GM23338 (cell line): ENCODE measurements at regions not wholly inside any gene's neighbourhood (a gene's known extent, or its start where the extent isn't known, plus 50 kb on each side); places are given as distances from the start of the nearest gene placed in this dataset. TPM values are rescaled to one million over a fixed set of nuclear protein-coding genes. Genes with fewer than 3 reads are reported as not detected.

Experiments
- ATAC-seq: fragments of 200-7000 bp; cut with Tn5 transposase; 3 replicates; pipeline ENCODE4 v1.9.1; 2020
- DNase-seq: peaks from one replicate; pipeline ENCODE4 v3.0.0-alpha.2; 2015; ENCODE audit warnings: low spot score
- H2AFZ ChIP-seq: fragments of 200-600 bp; sonication (generic); 2 replicates; pipeline ENCODE4 v1.8.0; 2016; ENCODE audit warnings: antibody characterized with exemption, mild to moderate bottlenecking, moderate library complexity
- H3F3A ChIP-seq: fragments of 200-600 bp; sonication (generic); replicated peaks from 2 replicates; pipeline ENCODE4 v1.8.0; 2017; ENCODE audit warnings: antibody characterized with exemption, mixed run types, low read depth
- H3K27ac ChIP-seq: fragments of 200-600 bp; sonication (generic); 2 replicates; pipeline ENCODE4 v1.6.1; 2016; ENCODE audit warnings: low read depth
- H3K27me3 ChIP-seq: fragments of 200-600 bp; sonication (generic); 2 replicates; pipeline ENCODE4 v1.8.0; 2016; ENCODE audit warnings: mild to moderate bottlenecking, mixed run types, moderate library complexity; ENCODE audit not compliant: insufficient read depth
- H3K36me3 ChIP-seq: fragments of 200-600 bp; sonication (generic); 2 replicates; pipeline ENCODE4 v1.8.0; 2016; ENCODE audit warnings: mild to moderate bottlenecking; ENCODE audit not compliant: insufficient read depth
- H3K4me1 ChIP-seq: fragments of 200-600 bp; sonication (generic); 2 replicates; pipeline ENCODE4 v1.8.0; 2016; ENCODE audit warnings: mild to moderate bottlenecking, moderate library complexity; ENCODE audit not compliant: insufficient read depth
- H3K4me2 ChIP-seq: fragments of 200-600 bp; sonication (generic); 2 replicates; pipeline ENCODE4 v1.7.1; 2017; ENCODE audit warnings: mixed run types
- H3K4me3 ChIP-seq: fragments of 200-600 bp; sonication (generic); 2 replicates; pipeline ENCODE4 v1.6.1; 2016; ENCODE audit warnings: mixed run types
- H3K79me2 ChIP-seq: fragments of 200-600 bp; sonication (generic); replicated peaks from 2 replicates; pipeline ENCODE4 v1.8.0; 2017; ENCODE audit warnings: mild to moderate bottlenecking; ENCODE audit not compliant: insufficient read depth
- H3K9me2 ChIP-seq: fragments of 200-600 bp; sonication (generic); 2 replicates; pipeline ENCODE4 v1.8.0; 2017; ENCODE audit not compliant: insufficient read depth
- H4K20me1 ChIP-seq: fragments of 200-600 bp; sonication (generic); replicated peaks from 2 replicates; pipeline ENCODE4 v1.8.0; 2017; ENCODE audit warnings: mild to moderate bottlenecking; ENCODE audit not compliant: insufficient read depth
- H3K27ac Mint-ChIP-seq: 2 replicates; pipeline ENCODE4 v1.8.0; 2020; ENCODE audit warnings: inconsistent platforms, mild to moderate bottlenecking, moderate library complexity, mixed read lengths
- H3K27me3 Mint-ChIP-seq: 3 replicates; pipeline ENCODE4 v1.8.0; 2022; ENCODE audit warnings: low read depth, mild to moderate bottlenecking, moderate library complexity, mixed read lengths, inconsistent platforms; ENCODE audit not compliant: insufficient read depth, poor library complexity
- H3K36me3 Mint-ChIP-seq: 3 replicates; pipeline ENCODE4 v1.8.0; 2021; ENCODE audit warnings: low read depth, mild to moderate bottlenecking, inconsistent platforms, moderate library complexity, mixed read lengths
- H3K4me1 Mint-ChIP-seq: 3 replicates; pipeline ENCODE4 v1.8.0; 2020; ENCODE audit warnings: mild to moderate bottlenecking, inconsistent platforms, mixed read lengths
- H3K4me3 Mint-ChIP-seq: 3 replicates; pipeline ENCODE4 v1.8.0; 2021; ENCODE audit warnings: moderate library complexity, mild to moderate bottlenecking, inconsistent platforms, mixed read lengths
- H3K9me3 Mint-ChIP-seq: 3 replicates; pipeline ENCODE4 v1.8.0; 2020; ENCODE audit warnings: moderate library complexity, mild to moderate bottlenecking, inconsistent platforms, mixed read lengths
- EZH2 ChIP-seq: fragments of 200-600 bp; sonication (generic); IDR thresholded peaks from one replicate; pipeline ENCODE4 v1.8.0; 2017; ENCODE audit warnings: antibody characterized with exemption, mild to moderate bottlenecking, low read depth; ENCODE audit not compliant: unreplicated experiment
- JUNB ChIP-seq: IDR thresholded peaks from one replicate; pipeline ENCODE4 v1.6.1; 2016; ENCODE audit warnings: antibody characterized with exemption; ENCODE audit not compliant: unreplicated experiment
- POLR2AphosphoS5 ChIP-seq: IDR thresholded peaks from 2 replicates; pipeline ENCODE4 v1.6.1; 2016; ENCODE audit warnings: antibody characterized with exemption, low read depth
- STAT1 ChIP-seq: IDR thresholded peaks from one replicate; pipeline ENCODE4 v1.6.1; 2016; ENCODE audit warnings: antibody characterized with exemption; ENCODE audit not compliant: unreplicated experiment
- ZNF331 ChIP-seq: fragments of 250-450 bp; sonication (Bioruptor Pico); IDR thresholded peaks from 2 replicates; pipeline ENCODE4 v1.5.0; 2020; ENCODE audit warnings: low read depth, mild to moderate bottlenecking, moderate library complexity
- small RNA-seq: library from RNA; depleted of rRNA; stranded (forward); fragments of <200 nt; gene quantifications from one replicate; pipeline ENCODE3, GENCODE V24; 2014; ENCODE audit warnings: low replicate concordance
- TF ChIP-seq, protein P1 (sequence below), 2 experiments: fragments of 200-600 bp in 1 of 2; sonication (generic) in 1 of 2; conservative IDR thresholded peaks; 2 replicates each; pipeline versions ENCODE4 v1.5.1 to v1.6.1; 2016 to 2017; ENCODE audit warnings: antibody characterized with exemption in 2 of 2, low read depth in 2 of 2, mild to moderate bottlenecking in 2 of 2, moderate library complexity in 1 of 2
- TF ChIP-seq, protein P2 (sequence below): IDR thresholded peaks from one replicate; pipeline ENCODE4 v1.6.1; 2018; ENCODE audit warnings: antibody characterized with exemption; ENCODE audit not compliant: unreplicated experiment

DNA sequence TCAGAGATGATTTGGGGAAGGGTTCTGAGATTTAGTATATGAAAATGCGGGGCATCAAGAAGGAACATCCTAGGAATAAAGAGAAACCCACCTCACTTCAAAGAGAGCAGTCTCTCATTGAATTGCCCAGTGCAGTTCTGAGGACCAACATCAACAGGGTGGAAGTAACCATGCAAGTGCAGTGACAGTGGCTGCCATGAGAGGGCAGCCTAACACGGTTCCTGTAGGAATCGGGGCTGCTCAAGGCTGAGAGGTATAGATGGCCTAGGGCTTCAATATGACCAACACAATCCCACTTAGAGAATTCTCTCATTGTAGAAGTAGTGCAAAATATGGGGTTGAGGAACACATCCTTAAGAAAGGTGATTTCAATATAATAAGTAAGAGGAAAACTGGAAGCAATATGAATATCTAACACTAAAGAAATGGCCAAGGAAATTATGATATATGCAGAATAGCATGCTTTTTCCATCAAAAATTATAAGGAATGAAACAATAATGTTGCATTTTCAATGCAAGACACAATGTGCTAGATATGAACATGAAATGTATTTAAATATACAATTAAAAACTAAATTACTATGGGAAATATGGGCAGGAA is 51.1 kb upstream of the ARRDC4 start:
- Histone ChIP-seq H4K20me1 (no peaks in the 10 kb centered on the region), H3K9me2 (no peaks in the 10 kb centered on the region)
- no peak overlapping the region for H3K4me3 Mint-ChIP-seq

More for the DNA sequence above, 51.1 kb upstream of the ARRDC4 start:
- Mint-ChIP-seq H3K27me3 (no peaks in the 10 kb centered on the region), H3K27ac (no peak overlapping the region), H3K4me1 (peaks cover 1% of the 10 kb centered on the region; the same call in 2 of the 3 replicates), H3K36me3 (no peaks in the 10 kb centered on the region), H3K9me3 (no peaks in the 10 kb centered on the region)
- Histone ChIP-seq H3K4me2 (no peak overlapping the region), H3K27ac (no peak overlapping the region), H3K4me1 (0 out of 2 replicates have a peak, but pooled peaks cover 2% of the 10 kb centered on the region), H2AFZ (no peak overlapping the region), H3K27me3 (no peaks in the 10 kb centered on the region), H3F3A (no peaks in the 10 kb centered on the region), H3K79me2 (no peaks in the 10 kb centered on the region), H3K4me3 (no peak overlapping the region), H3K36me3 (no peaks in the 10 kb centered on the region)
- DNase-seq (peak; percentile 81), ATAC-seq (peak; percentile 99)
- TF ChIP-seq EZH2: no peak
- no peak for TF ChIP-seq ZNF331 (CRISPR knock-in tag)
- TF ChIP-seq, protein P1, sequence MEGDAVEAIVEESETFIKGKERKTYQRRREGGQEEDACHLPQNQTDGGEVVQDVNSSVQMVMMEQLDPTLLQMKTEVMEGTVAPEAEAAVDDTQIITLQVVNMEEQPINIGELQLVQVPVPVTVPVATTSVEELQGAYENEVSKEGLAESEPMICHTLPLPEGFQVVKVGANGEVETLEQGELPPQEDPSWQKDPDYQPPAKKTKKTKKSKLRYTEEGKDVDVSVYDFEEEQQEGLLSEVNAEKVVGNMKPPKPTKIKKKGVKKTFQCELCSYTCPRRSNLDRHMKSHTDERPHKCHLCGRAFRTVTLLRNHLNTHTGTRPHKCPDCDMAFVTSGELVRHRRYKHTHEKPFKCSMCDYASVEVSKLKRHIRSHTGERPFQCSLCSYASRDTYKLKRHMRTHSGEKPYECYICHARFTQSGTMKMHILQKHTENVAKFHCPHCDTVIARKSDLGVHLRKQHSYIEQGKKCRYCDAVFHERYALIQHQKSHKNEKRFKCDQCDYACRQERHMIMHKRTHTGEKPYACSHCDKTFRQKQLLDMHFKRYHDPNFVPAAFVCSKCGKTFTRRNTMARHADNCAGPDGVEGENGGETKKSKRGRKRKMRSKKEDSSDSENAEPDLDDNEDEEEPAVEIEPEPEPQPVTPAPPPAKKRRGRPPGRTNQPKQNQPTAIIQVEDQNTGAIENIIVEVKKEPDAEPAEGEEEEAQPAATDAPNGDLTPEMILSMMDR (conservative IDR thresholded peaks at IDR 0.05; ENCODE audit: low read depth in 2 of 2): peak; percentile 95 to 97
- TF ChIP-seq, protein P2, sequence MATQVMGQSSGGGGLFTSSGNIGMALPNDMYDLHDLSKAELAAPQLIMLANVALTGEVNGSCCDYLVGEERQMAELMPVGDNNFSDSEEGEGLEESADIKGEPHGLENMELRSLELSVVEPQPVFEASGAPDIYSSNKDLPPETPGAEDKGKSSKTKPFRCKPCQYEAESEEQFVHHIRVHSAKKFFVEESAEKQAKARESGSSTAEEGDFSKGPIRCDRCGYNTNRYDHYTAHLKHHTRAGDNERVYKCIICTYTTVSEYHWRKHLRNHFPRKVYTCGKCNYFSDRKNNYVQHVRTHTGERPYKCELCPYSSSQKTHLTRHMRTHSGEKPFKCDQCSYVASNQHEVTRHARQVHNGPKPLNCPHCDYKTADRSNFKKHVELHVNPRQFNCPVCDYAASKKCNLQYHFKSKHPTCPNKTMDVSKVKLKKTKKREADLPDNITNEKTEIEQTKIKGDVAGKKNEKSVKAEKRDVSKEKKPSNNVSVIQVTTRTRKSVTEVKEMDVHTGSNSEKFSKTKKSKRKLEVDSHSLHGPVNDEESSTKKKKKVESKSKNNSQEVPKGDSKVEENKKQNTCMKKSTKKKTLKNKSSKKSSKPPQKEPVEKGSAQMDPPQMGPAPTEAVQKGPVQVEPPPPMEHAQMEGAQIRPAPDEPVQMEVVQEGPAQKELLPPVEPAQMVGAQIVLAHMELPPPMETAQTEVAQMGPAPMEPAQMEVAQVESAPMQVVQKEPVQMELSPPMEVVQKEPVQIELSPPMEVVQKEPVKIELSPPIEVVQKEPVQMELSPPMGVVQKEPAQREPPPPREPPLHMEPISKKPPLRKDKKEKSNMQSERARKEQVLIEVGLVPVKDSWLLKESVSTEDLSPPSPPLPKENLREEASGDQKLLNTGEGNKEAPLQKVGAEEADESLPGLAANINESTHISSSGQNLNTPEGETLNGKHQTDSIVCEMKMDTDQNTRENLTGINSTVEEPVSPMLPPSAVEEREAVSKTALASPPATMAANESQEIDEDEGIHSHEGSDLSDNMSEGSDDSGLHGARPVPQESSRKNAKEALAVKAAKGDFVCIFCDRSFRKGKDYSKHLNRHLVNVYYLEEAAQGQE: no peak
- no peak for TF ChIP-seq POLR2AphosphoS5
- TF ChIP-seq STAT1: no peak
- no peak for TF ChIP-seq JUNB

Small RNA genes lying in the stretch of these regions (small RNA-seq; reads per million reads assigned to genes)
- gene AC110588.1: not detected
- gene RF00017: not detected
- not detected for gene RNA5SP401
